Non-pigmented ciliary epithelial cell (primary cell): ENCODE measurements at regions not wholly inside any gene's neighbourhood (a gene's known extent, or its start where the extent isn't known, plus 50 kb on each side); places are given as distances from the start of the nearest gene placed in this dataset.

Experiments used
- DNase-seq: peaks from one replicate; pipeline ENCODE4 v3.0.0-alpha.2; 2010; ENCODE audit warnings: low read depth

GRCh38 chr13:82370316-82370715 is 1512.0 kb downstream of the SLITRK1 start:
- DNase-seq = no peak

DNA sequence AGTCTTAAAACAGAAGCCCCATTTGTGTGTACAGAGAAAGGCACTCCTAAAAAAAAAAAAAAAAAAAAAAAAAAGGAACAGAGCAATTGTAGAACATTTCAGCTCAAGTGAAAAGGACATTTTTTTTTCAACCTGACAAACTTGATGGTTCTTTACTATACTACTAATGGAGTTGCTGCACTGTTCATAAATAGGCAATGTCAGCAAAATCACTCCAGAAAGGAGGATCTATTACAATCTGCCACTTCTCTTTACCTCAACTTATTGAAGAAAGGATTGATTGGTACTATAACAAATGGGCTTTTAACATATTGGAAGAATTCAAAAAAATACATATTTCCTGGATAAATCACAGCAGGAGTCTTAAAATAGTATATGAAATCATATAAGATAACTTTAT is 1517.7 kb downstream of the SLITRK1 start:
- DNase-seq = no peak

DNA sequence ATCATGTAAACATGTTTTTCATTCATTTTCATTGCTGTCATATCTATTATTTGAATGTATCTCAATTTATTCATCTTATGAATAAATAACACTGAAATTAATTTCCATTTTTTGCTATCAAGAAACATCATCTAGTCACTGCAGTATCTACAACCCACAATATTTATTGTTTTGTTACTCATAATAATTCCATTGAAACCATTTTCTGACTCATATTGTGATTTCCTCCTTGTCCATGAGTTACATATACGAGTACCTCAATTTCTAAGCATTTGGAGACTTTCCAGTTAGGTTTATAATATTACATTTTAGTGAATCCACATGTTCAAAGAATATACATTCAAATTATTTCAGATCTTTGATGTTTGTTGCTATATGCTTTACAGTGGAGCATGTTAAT is 1524.0 kb downstream of the SLITRK1 start:
- no peak for DNase-seq

DNA sequence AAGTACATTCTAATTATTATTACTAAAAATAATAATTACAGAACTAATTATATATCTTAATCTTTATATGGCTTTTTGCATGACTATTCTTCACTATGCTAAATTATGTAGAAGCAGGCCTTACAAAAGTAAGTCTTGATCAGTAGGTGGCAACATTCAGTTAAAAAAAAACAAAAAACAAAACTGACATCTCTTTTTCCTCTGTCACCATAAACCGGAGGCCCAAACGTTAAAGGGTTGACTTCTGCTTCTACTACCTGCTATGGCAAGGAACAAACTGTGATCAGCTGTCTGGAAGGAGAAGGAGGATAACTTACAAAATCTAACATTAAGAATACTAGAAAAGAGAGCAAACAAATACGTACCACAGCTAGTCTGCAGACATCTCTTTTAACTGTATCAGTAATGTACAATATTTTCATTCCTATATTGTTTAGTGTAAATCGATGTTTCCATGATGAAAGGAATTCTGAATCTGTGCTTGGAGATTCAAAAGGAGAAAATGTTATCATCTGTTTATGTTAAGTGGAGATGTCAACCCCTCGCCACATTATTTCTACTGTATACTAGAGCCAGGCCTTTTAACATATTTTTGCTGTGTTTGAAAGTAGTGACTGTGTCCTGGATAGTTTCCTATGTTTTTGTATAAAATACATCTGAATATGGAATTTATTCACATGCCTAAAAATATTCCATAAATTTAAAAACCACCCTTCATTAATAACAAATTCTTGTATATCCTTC is 1525.4 kb downstream of the SLITRK1 start:
- DNase-seq = no peak

GRCh38 chr13:82344867-82345266 is 1537.4 kb downstream of the SLITRK1 start:
- DNase-seq = no peak

- no peak for DNase-seq
Observed at GRCh38 chr13:82341116-82341515, 1541.2 kb downstream of the SLITRK1 start.

DNA sequence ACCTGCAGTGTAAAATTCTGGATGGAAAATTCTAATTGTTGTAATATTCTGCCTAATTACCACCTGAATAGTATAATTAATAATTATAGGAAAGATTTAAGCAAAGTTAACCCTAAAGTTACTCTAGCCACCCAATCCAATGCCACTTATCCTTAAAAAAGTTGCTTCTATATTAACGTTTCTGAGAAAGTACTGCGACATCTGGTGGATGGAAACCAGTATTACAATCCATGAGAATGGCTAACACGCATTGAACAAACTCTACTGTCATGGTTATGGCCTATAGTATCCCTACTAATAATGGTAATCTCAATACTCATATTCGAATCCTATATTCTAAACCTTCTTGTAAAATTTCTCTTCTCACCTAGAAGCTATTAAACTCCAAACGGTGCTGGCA is 1551.8 kb downstream of the SLITRK1 start:
- no peak for DNase-seq

DNA sequence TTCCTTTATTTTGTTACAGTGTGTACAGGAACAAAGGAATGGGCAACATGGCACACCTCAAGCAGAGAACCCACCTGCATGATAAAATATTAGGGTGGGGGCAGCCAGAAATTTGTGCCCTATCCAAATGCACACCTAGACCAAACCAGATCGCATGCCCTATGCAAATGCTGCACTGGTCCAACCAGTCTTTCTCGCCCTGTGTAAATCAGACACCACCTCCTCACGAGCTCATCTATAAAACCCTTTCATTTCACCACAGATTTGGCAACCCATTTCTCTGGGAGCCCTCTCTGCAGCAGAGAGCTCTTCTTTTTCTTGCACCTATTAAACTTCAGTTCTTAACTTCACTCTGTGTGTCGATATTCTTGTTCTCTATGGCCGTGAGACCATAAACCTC is 1559.2 kb downstream of the SLITRK1 start:
- DNase-seq = no peak

- no peak for DNase-seq
Observed at GRCh38 chr13:82305588-82305987, 1576.7 kb downstream of the SLITRK1 start.

DNA sequence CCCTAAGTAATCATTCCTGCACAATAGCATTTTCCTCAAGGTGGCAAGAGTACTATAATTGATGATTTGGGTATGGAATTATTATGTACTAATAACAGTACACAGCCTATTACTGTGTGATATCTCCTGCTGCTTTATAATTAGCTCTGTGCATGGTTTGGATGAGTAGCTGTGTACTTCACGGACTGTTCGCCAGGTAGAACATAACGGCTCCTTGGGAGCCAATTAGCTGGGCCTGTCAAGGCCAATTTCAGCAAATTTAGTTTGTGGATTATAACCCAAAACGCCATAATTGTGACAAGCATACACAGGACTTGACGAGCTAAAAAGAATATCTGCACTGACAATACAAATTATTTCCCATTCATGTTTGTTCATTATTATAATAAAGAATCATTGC is 1584.2 kb downstream of the SLITRK1 start:
- DNase-seq = no peak

DNA sequence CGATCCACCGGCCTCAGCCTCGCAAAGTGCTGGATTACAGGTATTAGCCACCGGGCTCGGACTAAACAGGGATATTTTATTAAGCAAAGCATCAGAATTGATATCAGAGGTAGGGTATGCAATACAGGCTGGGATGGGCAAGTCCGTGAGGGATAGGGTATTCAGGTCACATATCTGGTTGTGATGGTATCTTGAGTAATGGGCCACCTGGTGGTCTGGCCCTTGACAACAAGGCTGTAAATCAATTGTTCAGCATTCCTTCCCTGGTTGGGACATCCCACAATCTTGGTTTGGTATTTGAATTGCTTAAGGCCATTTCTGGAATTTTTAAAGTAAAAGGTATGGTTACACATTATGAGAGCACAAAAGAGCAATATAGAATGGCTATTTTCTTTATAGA is 1588.0 kb downstream of the SLITRK1 start:
- DNase-seq = no peak

- DNase-seq = no peak
Observed at GRCh38 chr13:82292334-82292733, 1589.9 kb downstream of the SLITRK1 start.

DNA sequence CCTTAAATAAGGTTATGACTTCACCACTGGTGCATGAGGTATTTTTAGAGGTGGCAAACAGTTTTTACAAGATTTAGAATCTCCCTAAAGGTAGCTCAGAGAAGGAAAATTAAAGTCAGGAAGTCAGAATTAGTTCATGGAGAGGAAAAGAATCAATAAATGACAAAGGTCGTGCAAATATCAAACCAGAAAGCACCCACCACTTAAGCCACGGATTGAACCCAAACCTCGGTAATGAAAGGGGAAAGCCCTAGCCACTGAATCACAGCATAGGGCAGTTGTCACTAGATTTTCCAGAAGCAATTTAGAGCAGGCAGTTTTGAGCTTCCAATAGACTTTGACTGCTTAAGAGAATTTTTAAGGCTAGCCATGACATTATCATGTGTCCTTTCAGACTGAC is 1590.4 kb downstream of the SLITRK1 start:
- no peak for DNase-seq

- no peak for DNase-seq
Observed at GRCh38 chr13:82275644-82276043, 1606.6 kb downstream of the SLITRK1 start.

DNA sequence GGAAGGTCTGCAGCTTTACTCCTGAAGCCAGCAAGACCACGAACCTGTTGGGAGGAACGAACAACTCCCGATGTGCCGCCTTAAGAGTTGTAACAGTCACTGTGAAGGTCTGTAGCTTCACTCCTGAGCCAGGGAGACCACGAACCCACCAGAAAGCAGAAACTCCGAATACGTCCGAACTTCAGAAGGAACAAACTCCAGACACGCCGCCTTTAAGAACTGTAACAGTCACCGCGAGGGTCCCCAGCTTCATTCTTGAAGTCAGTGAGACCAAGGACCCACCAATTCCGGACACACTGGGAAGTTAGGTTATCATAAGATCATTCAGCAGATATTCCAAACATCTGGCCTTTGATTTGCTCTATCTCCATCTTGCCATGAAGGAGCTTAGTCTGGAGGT is 1623.0 kb downstream of the SLITRK1 start:
- DNase-seq = no peak

DNA sequence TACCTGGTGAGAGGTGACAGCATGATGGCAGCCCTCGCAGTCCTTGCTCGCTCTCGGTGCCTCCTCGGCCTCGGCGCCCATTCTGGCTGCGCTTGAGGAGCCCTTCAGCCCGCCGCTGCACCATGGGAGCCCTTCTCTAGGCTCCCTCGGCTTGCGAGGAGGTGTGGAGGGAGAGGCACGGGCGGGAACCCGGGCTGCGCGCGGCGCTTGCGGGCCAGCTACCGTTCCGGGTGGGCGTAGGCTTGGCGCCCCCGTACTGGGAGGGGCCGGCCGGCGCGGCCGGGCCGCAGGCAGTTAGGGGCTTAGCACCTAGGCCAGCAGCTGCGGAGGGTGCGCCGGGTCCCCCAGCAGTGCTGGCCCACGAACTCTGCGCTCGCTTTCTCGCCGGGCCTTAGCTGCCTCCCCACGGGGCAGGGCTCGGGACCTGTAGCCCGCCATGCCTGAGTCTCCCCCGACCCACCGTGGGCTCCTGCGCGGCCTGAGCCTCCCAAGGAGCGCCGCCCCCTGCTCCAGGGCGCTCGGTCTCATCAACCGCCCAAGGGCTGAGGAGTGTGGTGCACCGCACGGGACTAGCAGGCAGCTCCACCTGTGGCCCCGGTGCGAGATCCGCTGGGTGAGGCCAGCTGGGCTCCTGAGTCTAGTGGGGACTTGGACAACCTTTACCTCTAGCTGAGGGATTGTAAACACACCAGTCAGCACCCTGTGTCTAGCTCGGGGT is 1624.3 kb downstream of the SLITRK1 start:
- no peak for DNase-seq

DNA sequence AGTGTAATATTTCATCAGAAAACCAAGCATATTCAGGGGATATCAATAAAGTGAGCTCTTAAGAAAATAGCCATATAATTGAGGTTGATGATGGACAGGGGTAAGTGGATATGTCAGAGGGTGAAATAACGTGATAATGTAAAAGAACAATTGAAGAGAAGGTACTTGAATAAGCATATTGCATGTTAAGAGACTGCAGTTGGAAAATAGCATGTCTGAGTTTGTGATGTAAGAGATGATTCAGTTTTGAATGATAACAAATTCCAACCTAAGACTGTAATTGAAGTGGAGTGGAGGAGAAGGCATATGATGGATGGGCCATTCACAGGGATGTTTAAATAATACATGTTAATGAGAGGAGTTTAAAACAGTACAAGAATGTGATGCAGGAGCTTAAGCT is 1633.5 kb downstream of the SLITRK1 start:
- no peak for DNase-seq

DNA sequence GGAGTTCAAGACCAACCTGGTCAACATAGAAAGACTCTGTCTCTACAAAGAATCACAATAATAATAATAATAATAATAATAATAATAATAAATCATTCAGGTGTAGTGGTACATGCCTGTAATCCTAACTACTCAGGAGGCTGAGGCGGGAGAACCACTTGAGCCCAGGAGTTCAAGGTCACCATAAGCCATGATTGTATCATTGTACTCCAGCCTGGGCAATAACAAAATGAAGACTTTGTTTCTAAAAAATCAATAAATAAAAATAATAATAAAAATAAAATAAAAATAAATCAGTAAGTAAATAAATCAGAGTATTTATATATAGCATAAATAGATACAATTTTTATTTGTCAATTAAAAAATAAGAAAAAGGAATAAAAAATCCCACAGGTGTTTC is 1636.4 kb downstream of the SLITRK1 start:
- DNase-seq = no peak

DNA sequence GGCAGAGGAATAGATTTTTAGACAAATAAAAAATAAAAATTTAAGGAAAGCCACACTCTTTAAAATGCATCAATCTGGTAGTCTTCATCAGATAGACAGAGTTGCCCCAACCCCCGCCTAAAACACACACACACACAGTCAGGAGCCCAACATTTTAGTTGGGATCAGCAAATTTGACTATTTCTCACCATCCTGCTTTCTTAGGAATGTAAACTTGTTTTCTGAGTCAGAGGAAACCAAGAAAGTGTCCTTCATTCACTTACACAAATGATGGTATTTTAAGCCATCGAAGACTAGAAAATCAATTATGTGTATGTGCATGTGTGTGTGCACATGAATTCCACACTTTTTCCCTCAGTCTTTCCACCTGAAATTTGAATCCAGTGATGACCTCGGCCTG is 1657.5 kb downstream of the SLITRK1 start:
- no peak for DNase-seq

GRCh38 chr13:82221621-82222020 is 1660.7 kb downstream of the SLITRK1 start:
- no peak for DNase-seq

DNA sequence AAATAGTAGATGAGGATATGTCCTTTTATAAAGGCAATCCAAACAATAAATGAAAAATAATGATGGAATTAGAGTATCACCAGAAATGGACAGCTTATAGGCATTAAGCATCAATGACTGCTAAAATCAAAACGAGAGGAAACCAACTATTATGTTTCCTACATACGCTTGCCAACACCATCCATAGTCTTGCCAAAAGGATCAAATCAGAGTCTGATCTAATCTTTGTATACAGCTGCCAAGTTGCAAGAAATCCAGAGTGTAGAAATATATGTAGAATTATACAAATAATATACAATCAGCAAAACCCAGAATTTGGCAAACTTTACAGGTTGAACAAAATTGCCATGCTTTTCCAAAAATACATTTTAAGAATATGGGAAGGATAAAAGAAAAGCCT is 1661.6 kb downstream of the SLITRK1 start:
- DNase-seq = no peak

GRCh38 chr13:82216165-82216564 is 1666.1 kb downstream of the SLITRK1 start:
- DNase-seq = no peak

DNA sequence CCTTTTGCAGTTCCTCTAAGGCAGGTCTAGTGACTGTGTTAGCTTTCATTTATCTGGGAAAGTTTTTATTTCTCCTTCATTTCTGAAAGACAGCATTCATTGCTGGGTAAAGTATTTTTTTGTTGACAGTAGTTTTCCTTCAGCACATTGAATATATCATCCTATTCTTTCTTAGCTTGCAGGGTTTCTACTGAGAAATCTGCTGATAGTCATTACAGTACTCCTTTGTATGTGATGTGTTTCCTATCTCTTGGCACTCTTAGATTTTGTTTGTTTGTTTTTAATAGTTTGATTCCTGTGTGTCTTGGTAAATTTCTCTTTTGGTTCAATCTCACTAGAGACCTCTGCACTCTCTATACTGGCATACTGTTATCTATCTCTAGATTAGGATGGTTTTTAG is 1667.9 kb downstream of the SLITRK1 start:
- DNase-seq = no peak

- DNase-seq = no peak
Observed at GRCh38 chr13:82206241-82206640, 1676.0 kb downstream of the SLITRK1 start.
